ENCODE measurements at regions not wholly inside any gene's neighbourhood (a gene's known extent, or its start where the extent isn't known, plus 50 kb on each side); places are given as distances from the start of the nearest gene placed in this dataset.

GRCh38 chr1:50275566-50275965 is 147.7 kb downstream of the DMRTA2 start:
- WGBS (ENCODE audit: insufficient coverage, insufficient replicate concordance, low lambda C conversion rate, missing lambda C conversion rate) = 9% methylated on average over 9 of the region's 9 CpGs
- CTCF ChIA-PET = no interaction called here
- BruUV-seq (replicated peaks) = no TSS peak
- Histone ChIP-seq H4K20me1 (ENCODE audit: control insufficient read depth, insufficient read depth) (no peaks in the 10 kb centered on the region), H3K27me3 (replicated peaks in 1 of 2; ENCODE audit: control insufficient read depth in 2 of 2, insufficient read depth in 2 of 2, low read length in 1 of 2) (no peaks in the 10 kb centered on the region), H3K36me3 (ENCODE audit: control insufficient read depth in 2 of 2, insufficient read depth in 2 of 2, low read length in 1 of 2) (no peaks in the 10 kb centered on the region), H3K9me3 (replicated peaks; ENCODE audit: control insufficient read depth, insufficient read depth, low read length) (no peaks in the 10 kb centered on the region), H3K4me3 (no peak overlapping the region), H2AFZ (ENCODE audit: control insufficient read depth, low read depth, low read length) (no peak overlapping the region), H3K4me1 (ENCODE audit: control insufficient read depth, insufficient read depth, low read length) (no peaks in the 10 kb centered on the region), H3K4me2 (ENCODE audit: control insufficient read depth, insufficient read depth) (no peak overlapping the region), H3K27ac (ENCODE audit: control insufficient read depth, insufficient read depth) (no peak overlapping the region), H3K79me2 (ENCODE audit: control insufficient read depth, insufficient read depth, low read length) (no peaks in the 10 kb centered on the region), H3K9ac (ENCODE audit: control insufficient read depth, insufficient read depth, low read length) (no peak overlapping the region)
- DNase-seq (ENCODE audit: low read depth, low spot score) = no peak
- TF ChIP-seq MXI1 (IDR thresholded peaks at IDR 0.05; ENCODE audit: low read depth, low read length) (no peak), JUNB (IDR thresholded peaks at IDR 0.05) (no peak), STAT1 (conservative IDR thresholded peaks at IDR 0.05) (no peak)
- POLR2A ChIA-PET = no interaction called here
- ATAC-seq = no peak
- SMC1A ChIA-PET (ENCODE audit: uncharacterized antibody, unreplicated experiment) = no interaction called here
- RAD21 ChIA-PET (ENCODE audit: unreplicated experiment) = no interaction called here
- no peak for FAIRE-seq
- in situ Hi-C loops (cut with MboI) = no loop called here
- intact Hi-C loops (cut with micrococcal nuclease; ENCODE audit: unreplicated experiment) = no loop called here

- Histone ChIP-seq H3K36me3 (ENCODE audit: control insufficient read depth in 2 of 2, insufficient read depth in 2 of 2, low read length in 1 of 2) (no peaks in the 10 kb centered on the region), H3K4me1 (ENCODE audit: control insufficient read depth, insufficient read depth, low read length) (no peaks in the 10 kb centered on the region), H3K79me2 (ENCODE audit: control insufficient read depth, insufficient read depth, low read length) (no peaks in the 10 kb centered on the region), H4K20me1 (ENCODE audit: control insufficient read depth, insufficient read depth) (no peaks in the 10 kb centered on the region), H3K4me3 (no peak overlapping the region), H3K4me2 (ENCODE audit: control insufficient read depth, insufficient read depth) (no peak overlapping the region), H3K27me3 (replicated peaks in 1 of 2; ENCODE audit: control insufficient read depth in 2 of 2, insufficient read depth in 2 of 2, low read length in 1 of 2) (no peaks in the 10 kb centered on the region), H3K27ac (ENCODE audit: control insufficient read depth, insufficient read depth) (no peak overlapping the region), H3K9ac (ENCODE audit: control insufficient read depth, insufficient read depth, low read length) (no peak overlapping the region), H2AFZ (ENCODE audit: control insufficient read depth, low read depth, low read length) (no peak overlapping the region), H3K9me3 (replicated peaks; ENCODE audit: control insufficient read depth, insufficient read depth, low read length) (no peaks in the 10 kb centered on the region)
- ATAC-seq (no peak), DNase-seq (ENCODE audit: low read depth, low spot score) (no peak), FAIRE-seq (no peak)
- no TSS peak for BruUV-seq (replicated peaks)
- in situ Hi-C loops (cut with MboI) = no loop called here
- SMC1A ChIA-PET (ENCODE audit: uncharacterized antibody, unreplicated experiment) = no interaction called here
- intact Hi-C loops (cut with micrococcal nuclease; ENCODE audit: unreplicated experiment) = no loop called here
- RAD21 ChIA-PET (ENCODE audit: unreplicated experiment) = no interaction called here
- CTCF ChIA-PET = interaction anchor here (1.4 kb wide), 1 partner anchor 59 kb away, joined by 3 read pairs; no protein-coding TSS in a partner anchor
- POLR2A ChIA-PET = no interaction called here
- no peak for TF ChIP-seq ZNF24 (IDR thresholded peaks at IDR 0.05)
- no peak for TF ChIP-seq SMAD1 (IDR thresholded peaks at IDR 0.05; ENCODE audit: low read depth, partially characterized antibody)
- TF ChIP-seq, protein P1, sequence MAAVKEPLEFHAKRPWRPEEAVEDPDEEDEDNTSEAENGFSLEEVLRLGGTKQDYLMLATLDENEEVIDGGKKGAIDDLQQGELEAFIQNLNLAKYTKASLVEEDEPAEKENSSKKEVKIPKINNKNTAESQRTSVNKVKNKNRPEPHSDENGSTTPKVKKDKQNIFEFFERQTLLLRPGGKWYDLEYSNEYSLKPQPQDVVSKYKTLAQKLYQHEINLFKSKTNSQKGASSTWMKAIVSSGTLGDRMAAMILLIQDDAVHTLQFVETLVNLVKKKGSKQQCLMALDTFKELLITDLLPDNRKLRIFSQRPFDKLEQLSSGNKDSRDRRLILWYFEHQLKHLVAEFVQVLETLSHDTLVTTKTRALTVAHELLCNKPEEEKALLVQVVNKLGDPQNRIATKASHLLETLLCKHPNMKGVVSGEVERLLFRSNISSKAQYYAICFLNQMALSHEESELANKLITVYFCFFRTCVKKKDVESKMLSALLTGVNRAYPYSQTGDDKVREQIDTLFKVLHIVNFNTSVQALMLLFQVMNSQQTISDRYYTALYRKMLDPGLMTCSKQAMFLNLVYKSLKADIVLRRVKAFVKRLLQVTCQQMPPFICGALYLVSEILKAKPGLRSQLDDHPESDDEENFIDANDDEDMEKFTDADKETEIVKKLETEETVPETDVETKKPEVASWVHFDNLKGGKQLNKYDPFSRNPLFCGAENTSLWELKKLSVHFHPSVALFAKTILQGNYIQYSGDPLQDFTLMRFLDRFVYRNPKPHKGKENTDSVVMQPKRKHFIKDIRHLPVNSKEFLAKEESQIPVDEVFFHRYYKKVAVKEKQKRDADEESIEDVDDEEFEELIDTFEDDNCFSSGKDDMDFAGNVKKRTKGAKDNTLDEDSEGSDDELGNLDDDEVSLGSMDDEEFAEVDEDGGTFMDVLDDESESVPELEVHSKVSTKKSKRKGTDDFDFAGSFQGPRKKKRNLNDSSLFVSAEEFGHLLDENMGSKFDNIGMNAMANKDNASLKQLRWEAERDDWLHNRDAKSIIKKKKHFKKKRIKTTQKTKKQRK (IDR thresholded peaks at IDR 0.05; ENCODE audit: low read depth, low read length) = no peak
- no peak for TF ChIP-seq IRF3 (IDR thresholded peaks at IDR 0.05)
- TF ChIP-seq, protein P2, sequence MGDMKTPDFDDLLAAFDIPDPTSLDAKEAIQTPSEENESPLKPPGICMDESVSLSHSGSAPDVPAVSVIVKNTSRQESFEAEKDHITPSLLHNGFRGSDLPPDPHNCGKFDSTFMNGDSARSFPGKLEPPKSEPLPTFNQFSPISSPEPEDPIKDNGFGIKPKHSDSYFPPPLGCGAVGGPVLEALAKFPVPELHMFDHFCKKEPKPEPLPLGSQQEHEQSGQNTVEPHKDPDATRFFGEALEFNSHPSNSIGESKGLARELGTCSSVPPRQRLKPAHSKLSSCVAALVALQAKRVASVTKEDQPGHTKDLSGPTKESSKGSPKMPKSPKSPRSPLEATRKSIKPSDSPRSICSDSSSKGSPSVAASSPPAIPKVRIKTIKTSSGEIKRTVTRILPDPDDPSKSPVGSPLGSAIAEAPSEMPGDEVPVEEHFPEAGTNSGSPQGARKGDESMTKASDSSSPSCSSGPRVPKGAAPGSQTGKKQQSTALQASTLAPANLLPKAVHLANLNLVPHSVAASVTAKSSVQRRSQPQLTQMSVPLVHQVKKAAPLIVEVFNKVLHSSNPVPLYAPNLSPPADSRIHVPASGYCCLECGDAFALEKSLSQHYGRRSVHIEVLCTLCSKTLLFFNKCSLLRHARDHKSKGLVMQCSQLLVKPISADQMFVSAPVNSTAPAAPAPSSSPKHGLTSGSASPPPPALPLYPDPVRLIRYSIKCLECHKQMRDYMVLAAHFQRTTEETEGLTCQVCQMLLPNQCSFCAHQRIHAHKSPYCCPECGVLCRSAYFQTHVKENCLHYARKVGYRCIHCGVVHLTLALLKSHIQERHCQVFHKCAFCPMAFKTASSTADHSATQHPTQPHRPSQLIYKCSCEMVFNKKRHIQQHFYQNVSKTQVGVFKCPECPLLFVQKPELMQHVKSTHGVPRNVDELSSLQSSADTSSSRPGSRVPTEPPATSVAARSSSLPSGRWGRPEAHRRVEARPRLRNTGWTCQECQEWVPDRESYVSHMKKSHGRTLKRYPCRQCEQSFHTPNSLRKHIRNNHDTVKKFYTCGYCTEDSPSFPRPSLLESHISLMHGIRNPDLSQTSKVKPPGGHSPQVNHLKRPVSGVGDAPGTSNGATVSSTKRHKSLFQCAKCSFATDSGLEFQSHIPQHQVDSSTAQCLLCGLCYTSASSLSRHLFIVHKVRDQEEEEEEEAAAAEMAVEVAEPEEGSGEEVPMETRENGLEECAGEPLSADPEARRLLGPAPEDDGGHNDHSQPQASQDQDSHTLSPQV (IDR thresholded peaks at IDR 0.05) = no peak
- TF ChIP-seq TBL1XR1 (IDR thresholded peaks at IDR 0.05; ENCODE audit: low read depth, low read length) = no peak
Observed at GRCh38 chr1:50272912-50273311, 150.3 kb downstream of the DMRTA2 start.

Data from GM12878 (cell line).